Kidney (tissue), 13 donors: ENCODE measurements at regions not wholly inside any gene's neighbourhood (a gene's known extent, or its start where the extent isn't known, plus 50 kb on each side); places are given as distances from the start of the nearest gene placed in this dataset.

Experiments
- DNase-seq, 5 donors: peaks; one replicate each; pipeline ENCODE4 v3.0.0-alpha.2; 2013 to 2020
- FAIRE-seq: peaks from 2 replicates; lab custom pipeline; 2012; peaks lifted over from hg19 to GRCh38; lab: Jason Lieb, UNC
- H3K27ac ChIP-seq, 2 donors: one replicate each; pipeline ENCODE4 v1.7.0; 2013; ENCODE audit warnings: low read depth in 2 of 2, low read length in 2 of 2, inconsistent platforms in 1 of 2
- H3K27me3 ChIP-seq: one replicate; pipeline ENCODE4 v1.7.1; 2013; ENCODE audit warnings: low read length, inconsistent platforms; ENCODE audit not compliant: control insufficient read depth, insufficient read depth
- H3K36me3 ChIP-seq, 3 donors: one replicate each; pipeline versions ENCODE4 v1.7.0 to v1.7.1; 2013; ENCODE audit warnings: low read length in 3 of 3, control low read depth in 1 of 3, inconsistent platforms in 1 of 3; ENCODE audit not compliant: insufficient read depth in 3 of 3, control insufficient read depth in 2 of 3
- H3K4me1 ChIP-seq, 3 donors: one replicate each; pipeline versions ENCODE4 v1.7.0 to v1.7.1; 2013; ENCODE audit warnings: low read length in 3 of 3, inconsistent platforms in 1 of 3, low read depth in 1 of 3; ENCODE audit not compliant: control insufficient read depth in 2 of 3, insufficient read depth in 2 of 3
- H3K4me3 ChIP-seq, 3 donors: one replicate each; pipeline versions ENCODE4 v1.7.0 to v1.8.1; 2013; ENCODE audit warnings: low read length in 3 of 3, control low read depth in 1 of 3, inconsistent platforms in 1 of 3
- H3K9ac ChIP-seq, 3 donors: one replicate each; pipeline versions ENCODE4 v1.7.0 to v1.7.1; 2013; ENCODE audit warnings: low read length in 3 of 3, control low read depth in 1 of 3, inconsistent platforms in 1 of 3
- H3K9me3 ChIP-seq, 3 donors: one replicate each; pipeline versions ENCODE4 v1.7.0 to v1.7.1; 2013; ENCODE audit warnings: low read length in 3 of 3, control low read depth in 1 of 3, inconsistent platforms in 1 of 3; ENCODE audit not compliant: control insufficient read depth in 2 of 3, insufficient read depth in 1 of 3
- intact Hi-C: fragments of 100-400 bp; cut with DNase I; formaldehyde crosslinking; loops from one replicate; pipeline ENCODE4 v1.11.1; 2022
- TF ChIP-seq, protein P1 (sequence below): IDR thresholded peaks from 3 replicates; pipeline ENCODE4 v1.5.1; 2012; ENCODE audit warnings: mild to moderate bottlenecking, moderate library complexity, borderline replicate concordance; ENCODE audit not compliant: insufficient read depth; ENCODE audit errors: extremely low read depth
- donor health status: control.
- donor health status: control.
- donor health status: control.
- donor health status: control.
- donor health status: control.
- donor health status: DM: yes; HTN: yes; CAD: no.
- donor health status: Normal renal cell carcinoma (clear cell type).

DNA sequence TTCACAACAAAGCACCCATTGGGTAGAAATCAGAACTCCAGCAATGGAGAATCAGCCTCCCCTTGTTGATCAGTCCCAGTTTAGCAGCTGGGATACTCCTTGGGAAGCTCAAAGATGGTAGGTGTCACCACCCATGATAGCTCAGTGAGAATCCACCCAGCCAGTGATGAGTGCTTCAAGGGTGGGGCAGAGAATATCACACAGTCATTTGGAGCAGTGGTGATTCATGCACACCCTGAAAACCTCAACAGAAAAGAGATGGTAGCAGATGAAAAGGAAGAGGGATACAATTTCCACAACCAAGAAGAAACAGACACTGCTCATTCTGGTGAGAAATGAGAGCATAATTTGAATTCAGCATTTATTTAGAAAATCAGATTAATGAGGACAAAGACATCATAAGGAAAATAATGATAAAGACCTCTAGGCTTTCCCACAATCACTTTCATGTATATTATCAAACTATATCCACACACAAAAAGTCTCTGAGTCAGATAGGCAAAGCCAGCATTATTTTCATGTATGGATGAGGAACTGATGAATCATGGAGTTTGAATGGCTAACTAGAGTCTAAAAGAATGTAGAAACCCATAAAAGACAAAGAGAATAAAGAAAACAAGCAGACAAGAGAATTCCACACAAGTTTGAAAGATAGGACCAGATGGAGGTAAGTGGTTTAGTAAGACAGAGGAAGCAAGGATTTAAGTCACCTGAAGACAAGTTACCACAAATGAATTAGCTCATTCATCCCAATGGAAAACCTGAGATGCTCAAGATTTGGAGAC, 82.9 kb downstream of the FEM1C start:
- Histone ChIP-seq H3K27ac (no peak overlapping the region), H3K27me3 (no peaks in the 10 kb centered on the region), H3K4me3 (no peak overlapping the region), H3K4me1 (peaks cover 0 to 6% (median 4%) of the 10 kb centered on the region in 3 donors), H3K36me3 (no peaks in the 10 kb centered on the region), H3K9me3 (no peaks in the 10 kb centered on the region), H3K9ac (no peak overlapping the region)
- intact Hi-C loops: no loop called here
- TF ChIP-seq, protein P1, sequence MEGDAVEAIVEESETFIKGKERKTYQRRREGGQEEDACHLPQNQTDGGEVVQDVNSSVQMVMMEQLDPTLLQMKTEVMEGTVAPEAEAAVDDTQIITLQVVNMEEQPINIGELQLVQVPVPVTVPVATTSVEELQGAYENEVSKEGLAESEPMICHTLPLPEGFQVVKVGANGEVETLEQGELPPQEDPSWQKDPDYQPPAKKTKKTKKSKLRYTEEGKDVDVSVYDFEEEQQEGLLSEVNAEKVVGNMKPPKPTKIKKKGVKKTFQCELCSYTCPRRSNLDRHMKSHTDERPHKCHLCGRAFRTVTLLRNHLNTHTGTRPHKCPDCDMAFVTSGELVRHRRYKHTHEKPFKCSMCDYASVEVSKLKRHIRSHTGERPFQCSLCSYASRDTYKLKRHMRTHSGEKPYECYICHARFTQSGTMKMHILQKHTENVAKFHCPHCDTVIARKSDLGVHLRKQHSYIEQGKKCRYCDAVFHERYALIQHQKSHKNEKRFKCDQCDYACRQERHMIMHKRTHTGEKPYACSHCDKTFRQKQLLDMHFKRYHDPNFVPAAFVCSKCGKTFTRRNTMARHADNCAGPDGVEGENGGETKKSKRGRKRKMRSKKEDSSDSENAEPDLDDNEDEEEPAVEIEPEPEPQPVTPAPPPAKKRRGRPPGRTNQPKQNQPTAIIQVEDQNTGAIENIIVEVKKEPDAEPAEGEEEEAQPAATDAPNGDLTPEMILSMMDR: no peak
- DNase-seq: no peak
- FAIRE-seq: no peak

DNA sequence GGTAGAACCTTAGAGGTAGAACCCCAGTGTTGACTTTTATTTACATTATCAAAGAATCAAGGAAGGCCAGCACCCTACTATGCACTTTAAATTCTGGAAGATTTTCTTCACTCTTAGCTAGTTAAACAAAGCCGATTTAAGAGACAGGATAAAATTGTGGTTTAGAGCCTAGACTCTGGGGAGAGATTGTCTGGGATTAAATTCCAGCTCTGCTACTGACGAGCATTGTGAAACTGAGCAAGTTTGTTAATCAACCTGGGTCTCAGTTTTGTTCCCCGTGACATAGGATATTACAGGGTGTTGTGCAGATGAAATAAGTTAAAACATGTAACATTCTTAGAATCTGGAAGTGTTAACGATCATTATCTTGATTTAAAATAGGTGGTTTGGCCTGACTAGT, 83.5 kb downstream of the FEM1C start:
- H3K9me3 ChIP-seq: no peaks in the 10 kb centered on the region
- TF ChIP-seq, protein P1: no peak
- DNase-seq: no peak
- no peak overlapping the region for H3K4me3 ChIP-seq
- intact Hi-C loops: no loop called here
- no peak for FAIRE-seq
- no peaks in the 10 kb centered on the region for H3K36me3 ChIP-seq
- peaks cover 0 to 6% (median 4%) of the 10 kb centered on the region in 3 donors for H3K4me1 ChIP-seq
- H3K9ac ChIP-seq: no peak overlapping the region
- no peaks in the 10 kb centered on the region for H3K27me3 ChIP-seq
- H3K27ac ChIP-seq: no peak overlapping the region

DNA sequence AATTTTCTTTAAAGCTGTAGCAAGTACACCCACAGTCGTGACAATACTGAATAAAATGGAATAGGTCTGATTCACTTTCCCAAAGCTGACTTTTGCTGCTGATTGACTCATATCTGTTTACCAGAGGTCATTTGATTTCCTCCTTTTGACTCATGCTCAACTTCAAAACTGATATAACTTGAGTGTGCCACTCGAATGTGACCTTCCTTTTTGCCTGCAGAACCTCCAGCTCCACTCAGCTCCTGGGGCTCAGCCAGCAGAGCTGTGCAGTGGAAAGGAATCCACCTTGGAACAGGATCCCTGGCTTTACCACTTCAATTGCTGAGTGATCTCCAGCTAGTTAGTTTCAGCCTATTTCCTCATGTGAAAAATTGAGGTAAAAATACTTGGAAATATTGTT, 84.1 kb downstream of the FEM1C start:
- TF ChIP-seq, protein P1: no peak
- H3K4me3 ChIP-seq: no peak overlapping the region
- intact Hi-C loops: no loop called here
- H3K9ac ChIP-seq: no peak overlapping the region
- no peaks in the 10 kb centered on the region for H3K27me3 ChIP-seq
- H3K27ac ChIP-seq: no peak overlapping the region
- no peaks in the 10 kb centered on the region for H3K36me3 ChIP-seq
- no peak for FAIRE-seq
- peaks cover 0 to 6% (median 4%) of the 10 kb centered on the region in 3 donors for H3K4me1 ChIP-seq
- peak in 1 of 5 donors; percentile 61 for DNase-seq
- H3K9me3 ChIP-seq: no peaks in the 10 kb centered on the region
